ENCODE measurements at regions not wholly inside any gene's neighbourhood (a gene's known extent, or its start where the extent isn't known, plus 50 kb on each side); places are given as distances from the start of the nearest gene placed in this dataset.

DNA sequence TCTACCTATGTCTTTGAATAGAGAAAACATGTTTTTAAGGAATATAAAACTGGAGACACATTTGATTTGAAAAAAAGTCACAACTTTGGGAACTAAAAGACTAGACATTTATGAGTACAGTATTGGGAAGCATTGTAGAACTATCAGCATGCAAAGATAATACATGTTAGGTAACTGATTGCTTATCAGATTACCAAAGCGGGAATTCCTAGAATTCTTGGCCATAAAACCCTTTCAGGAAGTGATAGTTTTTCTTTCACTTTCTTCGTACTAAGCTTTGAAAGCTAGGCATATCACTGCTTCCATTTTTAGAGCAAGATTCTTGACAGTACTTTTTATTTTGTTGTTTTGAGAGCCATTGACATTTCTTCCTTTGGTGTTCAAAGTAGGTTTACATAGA lies 646.6 kb upstream of the PITX2 start:
- TF ChIP-seq, protein P1, sequence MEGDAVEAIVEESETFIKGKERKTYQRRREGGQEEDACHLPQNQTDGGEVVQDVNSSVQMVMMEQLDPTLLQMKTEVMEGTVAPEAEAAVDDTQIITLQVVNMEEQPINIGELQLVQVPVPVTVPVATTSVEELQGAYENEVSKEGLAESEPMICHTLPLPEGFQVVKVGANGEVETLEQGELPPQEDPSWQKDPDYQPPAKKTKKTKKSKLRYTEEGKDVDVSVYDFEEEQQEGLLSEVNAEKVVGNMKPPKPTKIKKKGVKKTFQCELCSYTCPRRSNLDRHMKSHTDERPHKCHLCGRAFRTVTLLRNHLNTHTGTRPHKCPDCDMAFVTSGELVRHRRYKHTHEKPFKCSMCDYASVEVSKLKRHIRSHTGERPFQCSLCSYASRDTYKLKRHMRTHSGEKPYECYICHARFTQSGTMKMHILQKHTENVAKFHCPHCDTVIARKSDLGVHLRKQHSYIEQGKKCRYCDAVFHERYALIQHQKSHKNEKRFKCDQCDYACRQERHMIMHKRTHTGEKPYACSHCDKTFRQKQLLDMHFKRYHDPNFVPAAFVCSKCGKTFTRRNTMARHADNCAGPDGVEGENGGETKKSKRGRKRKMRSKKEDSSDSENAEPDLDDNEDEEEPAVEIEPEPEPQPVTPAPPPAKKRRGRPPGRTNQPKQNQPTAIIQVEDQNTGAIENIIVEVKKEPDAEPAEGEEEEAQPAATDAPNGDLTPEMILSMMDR (IDR thresholded peaks at IDR 0.05): no peak
- TF ChIP-seq POLR2A (IDR thresholded peaks at IDR 0.05): no peak
